NCI-H2029 (cell line): ENCODE measurements at regions not wholly inside any gene's neighbourhood (a gene's known extent, or its start where the extent isn't known, plus 50 kb on each side); places are given as distances from the start of the nearest gene placed in this dataset.

Experiments used
- DNase-seq: peaks from one replicate; lab custom pipeline; 2025; lab: John Stamatoyannopoulos, UW

GRCh38 chr6:6891125-6891721 lies 216.5 kb upstream of the RREB1 start:
- DNase-seq, result peak; percentile 62

GRCh38 chr6:6891949-6892461 lies 215.8 kb upstream of the RREB1 start:
- DNase-seq, result no peak

DNA sequence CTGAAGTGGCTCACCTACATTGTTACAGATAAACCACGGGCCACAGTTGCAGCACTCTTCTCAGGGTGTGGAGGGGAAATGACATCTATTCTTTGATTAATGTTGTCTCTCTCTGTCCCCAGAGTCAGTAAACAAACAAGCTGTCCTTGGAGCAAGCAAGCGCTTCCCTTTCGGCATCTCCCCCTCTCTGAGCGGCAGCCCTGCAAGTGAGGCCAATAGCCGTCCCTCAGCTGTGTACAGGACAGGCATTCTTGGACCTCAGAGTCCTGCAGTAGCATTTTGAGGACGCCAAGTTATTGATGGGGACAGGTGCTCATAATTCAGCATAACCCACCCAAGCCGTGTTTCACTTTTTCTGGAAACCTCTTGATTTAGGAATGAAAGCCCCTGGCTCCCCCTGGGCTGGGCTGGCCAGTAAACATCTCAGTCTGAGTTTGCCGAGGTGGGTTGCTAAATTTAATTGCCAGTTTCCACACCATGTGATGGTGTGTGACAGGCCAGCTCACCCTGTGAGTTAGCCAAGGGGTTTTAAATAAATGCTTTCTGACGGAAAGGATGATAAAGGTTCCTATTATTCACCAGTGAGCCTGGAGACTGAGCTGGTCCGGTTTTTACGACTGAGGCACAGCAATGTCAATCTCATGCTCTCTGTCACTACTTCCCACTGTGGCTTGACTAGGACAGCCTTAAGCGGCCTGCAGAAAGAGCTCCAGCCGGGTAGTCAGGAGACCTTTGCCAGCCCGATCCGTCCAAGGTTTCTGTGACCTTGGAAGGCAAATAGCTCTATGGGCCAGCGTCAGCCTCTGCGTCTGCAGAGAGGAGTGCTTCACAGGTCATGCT lies 214.8 kb upstream of the RREB1 start:
- DNase-seq, result no peak

- DNase-seq, result no peak
These were observed 214.1 kb upstream of the RREB1 start for GRCh38 chr6:6893701-6894100.

DNA sequence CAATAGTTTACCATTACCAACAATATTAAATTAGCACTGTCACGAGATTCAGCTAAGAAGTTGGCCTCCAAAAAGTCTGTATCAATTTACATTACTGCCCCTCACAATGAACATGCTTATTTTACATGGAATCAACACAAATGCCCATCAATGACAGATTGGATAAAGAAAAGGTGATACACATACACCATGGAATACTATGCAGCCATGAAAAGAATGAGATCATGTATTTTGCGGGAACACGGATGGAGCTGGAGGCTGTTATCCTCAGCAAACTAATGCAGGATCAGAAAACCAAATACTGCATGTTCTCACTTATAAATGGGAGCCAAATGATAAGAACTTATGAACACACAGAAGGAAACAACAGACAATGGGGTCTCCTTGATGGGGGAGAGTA lies 211.8 kb upstream of the RREB1 start:
- no peak for DNase-seq

GRCh38 chr6:6897140-6897539 lies 210.6 kb upstream of the RREB1 start:
- no peak for DNase-seq

DNA sequence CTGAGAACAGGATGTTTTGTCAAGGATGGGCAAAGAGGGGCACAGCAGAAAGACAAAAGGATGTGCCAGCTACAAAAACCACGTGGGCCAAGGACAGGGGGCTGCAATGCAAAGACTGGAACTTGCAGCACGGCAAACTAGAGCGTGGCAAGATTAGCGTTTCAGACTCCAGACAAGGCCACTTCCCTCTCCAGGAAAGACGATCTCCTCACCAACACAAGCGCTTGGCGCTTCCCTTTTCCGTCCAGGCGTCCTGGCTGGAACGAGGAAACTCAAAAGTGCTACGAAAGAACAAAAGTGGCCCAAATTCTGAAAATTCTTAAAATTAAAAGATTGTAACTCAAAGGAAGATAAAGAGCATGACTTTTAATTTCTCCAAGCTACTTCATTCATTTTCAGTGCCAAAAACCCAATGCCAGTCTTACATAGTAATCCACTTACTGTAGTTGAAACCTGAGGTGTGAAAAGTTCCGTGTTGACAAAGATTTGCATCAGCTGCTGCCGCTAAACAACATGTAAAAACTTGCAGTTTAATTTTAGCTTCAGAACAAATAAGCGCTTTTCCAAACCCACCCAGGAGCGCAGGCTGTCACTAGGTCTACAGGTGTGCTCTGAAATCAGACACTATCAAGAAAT lies 207.1 kb upstream of the RREB1 start:
- DNase-seq, result no peak

- DNase-seq, result no peak
These were observed 206.5 kb upstream of the RREB1 start for GRCh38 chr6:6901205-6901719.

DNA sequence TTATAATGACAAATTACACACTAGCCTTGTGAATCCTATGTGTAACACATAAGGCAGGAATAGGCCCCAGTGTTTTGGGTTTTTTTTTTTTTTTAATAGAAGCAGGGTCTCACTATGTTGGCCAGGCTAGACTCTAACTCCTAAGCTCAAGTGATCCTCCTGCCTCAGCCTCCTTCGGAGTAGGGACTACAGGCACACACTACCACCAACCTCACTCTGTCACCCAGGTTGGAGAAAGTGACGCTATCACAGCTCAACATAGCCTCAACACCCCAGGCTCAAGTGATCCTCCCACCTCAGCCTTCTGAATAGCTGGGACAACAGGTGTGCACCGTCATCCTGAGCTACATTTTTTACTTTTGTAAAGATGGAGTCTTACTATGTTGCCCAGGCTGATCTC lies 205.8 kb upstream of the RREB1 start:
- no peak for DNase-seq

- no peak for DNase-seq
These were observed 201.7 kb upstream of the RREB1 start for GRCh38 chr6:6905961-6906518.

- no peak for DNase-seq
These were observed 201.1 kb upstream of the RREB1 start for GRCh38 chr6:6906570-6907213.

DNA sequence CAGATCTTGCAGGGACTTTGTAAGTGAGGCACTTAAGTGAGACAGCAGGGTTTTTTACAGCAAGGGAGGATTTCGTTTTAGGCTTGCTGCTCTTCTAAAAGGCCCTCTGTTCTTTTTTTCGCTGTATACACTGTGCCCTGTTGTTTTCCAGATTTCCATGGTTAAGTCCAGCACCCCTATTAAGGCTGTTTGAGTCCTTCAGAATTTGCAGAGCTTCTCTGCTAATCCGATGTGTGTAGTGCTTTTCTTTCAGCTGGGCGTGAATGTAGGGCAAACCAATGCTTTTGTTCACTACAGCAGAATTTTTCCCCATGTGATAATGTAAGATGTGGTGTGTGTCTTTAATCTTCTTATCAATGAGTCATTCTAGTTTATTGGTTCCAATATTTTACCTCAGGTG lies 200.5 kb upstream of the RREB1 start:
- no peak for DNase-seq

- DNase-seq, result no peak
These were observed 199.6 kb upstream of the RREB1 start for GRCh38 chr6:6908121-6908520.

DNA sequence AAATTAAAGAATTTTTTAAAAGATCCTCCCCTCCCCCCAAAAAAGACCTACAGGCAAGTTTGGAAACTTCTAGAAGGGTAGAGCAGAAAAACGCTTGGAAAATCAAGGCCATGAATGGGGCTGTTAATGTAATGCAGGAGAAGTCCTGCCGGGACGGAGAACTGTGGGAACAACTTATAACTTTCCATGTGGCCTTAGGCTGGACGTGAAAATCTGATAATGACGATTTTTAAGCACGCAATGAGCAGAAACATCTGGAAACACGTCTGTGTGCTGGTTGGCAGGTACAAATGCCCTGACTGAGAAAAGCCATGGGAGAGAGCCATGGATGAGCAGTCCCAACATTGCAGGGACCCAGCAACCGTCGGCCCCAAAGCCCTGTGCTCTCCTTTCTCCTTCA lies 198.7 kb upstream of the RREB1 start:
- no peak for DNase-seq

DNA sequence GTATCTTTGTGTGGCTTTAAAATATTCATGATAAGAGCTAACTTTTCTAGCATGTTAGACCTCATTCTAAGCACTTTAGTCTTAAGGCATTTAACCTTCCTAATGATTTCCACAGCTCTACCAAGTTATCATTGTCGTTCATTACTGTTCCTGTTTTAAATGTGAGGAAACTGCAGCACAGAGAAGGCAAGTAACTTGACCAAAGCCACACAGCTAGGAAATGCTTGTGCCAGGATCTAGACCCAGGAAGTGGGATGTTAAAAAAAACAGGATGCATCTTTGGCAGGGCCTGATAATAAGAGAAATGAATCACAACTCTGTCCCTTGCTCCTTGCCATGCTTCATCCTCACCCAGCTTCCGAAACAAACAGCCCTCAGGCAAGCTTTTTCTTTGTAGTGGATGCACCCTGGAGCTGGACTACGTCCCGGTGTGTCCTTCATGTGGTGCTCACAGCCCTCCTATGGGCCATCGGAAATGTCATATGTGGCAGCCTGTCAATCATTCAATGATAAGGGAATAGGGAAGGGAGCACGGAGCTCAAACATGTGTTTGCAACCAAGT lies 196.9 kb upstream of the RREB1 start:
- no peak for DNase-seq

DNA sequence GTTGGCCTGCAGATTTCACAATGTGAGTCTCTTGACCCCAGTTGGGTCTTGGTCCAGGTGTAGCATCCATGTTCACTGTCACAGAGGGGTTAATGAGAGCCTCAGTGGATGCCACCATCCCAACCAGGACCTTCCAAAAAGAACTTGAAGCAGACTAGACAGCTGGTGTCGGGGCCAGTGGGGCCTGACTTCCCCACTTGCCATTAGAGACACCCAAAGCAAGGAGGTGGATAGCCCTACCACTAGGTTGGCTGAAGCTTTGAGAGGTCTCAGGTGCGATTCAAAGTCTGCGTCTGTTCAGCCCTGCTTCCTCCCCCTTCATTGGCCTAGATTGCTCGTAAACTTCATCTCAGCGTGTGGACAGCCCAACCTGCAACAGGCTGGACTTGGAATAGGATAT lies 196.4 kb upstream of the RREB1 start:
- no peak for DNase-seq

GRCh38 chr6:6912817-6913744 lies 194.7 kb upstream of the RREB1 start:
- DNase-seq, result no peak

DNA sequence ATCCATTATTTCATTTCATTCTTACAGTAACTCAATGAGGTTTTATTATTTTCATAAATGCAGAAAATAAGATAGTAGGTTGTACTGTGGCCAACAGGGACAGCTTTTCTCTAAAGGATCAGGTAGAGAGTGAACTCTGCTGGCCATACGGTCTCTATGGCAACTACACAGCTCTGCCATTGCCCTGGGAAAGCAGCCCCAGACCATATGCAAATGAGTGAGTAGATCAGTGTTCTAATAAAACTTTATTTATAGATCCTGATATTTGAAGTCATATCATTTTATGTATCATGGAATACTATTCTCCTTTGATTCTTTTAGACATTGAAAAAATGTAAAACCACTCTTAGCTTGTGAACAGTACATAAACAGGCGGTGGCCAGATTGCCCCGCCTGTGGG lies 192.5 kb upstream of the RREB1 start:
- DNase-seq, result peak; percentile 52

DNA sequence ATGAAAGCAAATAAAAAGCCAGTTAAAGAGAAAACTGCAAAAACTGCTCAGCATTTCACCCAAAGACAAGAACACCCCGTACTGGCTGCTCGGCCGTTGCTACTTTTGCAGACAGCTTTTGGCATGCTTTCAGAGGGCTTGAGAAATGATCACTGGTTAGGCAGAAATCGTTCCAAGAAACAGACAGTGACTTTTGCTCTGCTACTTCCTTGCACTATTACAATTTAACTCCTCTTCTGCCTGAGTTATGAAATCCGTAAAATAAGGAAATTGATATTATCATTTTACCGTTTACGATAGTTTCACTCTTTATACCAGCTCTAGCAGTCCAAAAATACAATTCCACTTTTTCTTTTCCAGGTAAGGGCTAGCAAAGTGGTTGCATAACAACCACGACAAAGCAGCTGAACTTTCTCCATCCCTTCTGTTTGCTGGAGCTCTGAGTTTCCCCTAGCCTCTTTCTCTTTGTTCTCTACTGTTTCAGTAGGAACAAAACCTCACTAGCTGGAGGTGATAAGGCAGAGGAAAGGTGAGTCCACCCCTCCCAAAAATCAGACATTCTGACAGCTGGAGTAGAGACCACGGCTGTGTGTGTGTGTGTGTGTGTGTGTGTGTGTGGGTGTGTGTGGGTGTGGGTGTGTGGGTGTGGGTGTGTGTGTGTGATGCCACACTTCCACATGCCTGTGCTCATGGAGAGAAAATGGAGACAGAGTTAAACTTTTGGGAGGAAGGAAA lies 191.8 kb upstream of the RREB1 start:
- DNase-seq, result no peak

DNA sequence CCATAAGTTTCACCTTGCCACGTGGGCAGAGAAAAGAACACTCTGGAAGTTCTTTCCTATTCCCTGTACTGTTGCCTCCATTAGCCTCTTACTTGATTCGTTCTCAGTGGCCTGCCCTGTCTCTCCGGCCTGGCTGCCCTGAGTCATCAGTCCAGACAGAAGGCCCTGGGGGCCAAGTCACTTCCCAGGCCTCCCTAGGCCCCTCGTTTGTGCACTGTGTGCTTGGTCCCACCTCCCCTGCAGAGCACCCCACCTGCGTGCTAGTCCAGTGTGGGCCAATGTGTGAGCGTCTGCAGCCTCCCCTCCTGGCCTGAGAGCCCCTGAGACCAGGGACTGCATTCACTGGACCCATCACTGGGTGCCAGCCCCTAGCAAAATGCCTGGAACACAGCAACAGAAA lies 191.2 kb upstream of the RREB1 start:
- DNase-seq, result no peak
